B cell (primary cell): ENCODE measurements at regions not wholly inside any gene's neighbourhood (a gene's known extent, or its start where the extent isn't known, plus 50 kb on each side); places are given as distances from the start of the nearest gene placed in this dataset.

Experiments
- ATAC-seq: fragments of 200-7000 bp; cut with Tn5 transposase; one replicate; pipeline ENCODE4 v1.10.0; 2021; ENCODE audit warnings: low read depth, mild to moderate bottlenecking, moderate number of reproducible peaks, moderate library complexity
- CTCF ChIA-PET: fragments of 350-600 bp; sonication (Branson Sonifier 250); formaldehyde crosslinking; loops from one replicate; lab custom pipeline; 2021; ENCODE audit warnings: antibody characterized with exemption, inconsistent platforms; lab: Charles Lee
- POLR2A ChIA-PET: fragments of 350-600 bp; sonication (Branson Sonifier 250); formaldehyde crosslinking; loops from one replicate; lab custom pipeline; 2021; ENCODE audit warnings: antibody characterized with exemption; lab: Charles Lee
- DNase-seq: peaks from one replicate; pipeline ENCODE4 v3.0.0; 2013
- H2AFZ ChIP-seq: 2 replicates; pipeline ENCODE4 v1.6.1; 2012; ENCODE audit warnings: mild to moderate bottlenecking, low read depth, low read length; ENCODE audit not compliant: insufficient read depth, poor library complexity, severe bottlenecking
- H3K27ac ChIP-seq, 2 donors: 1 replicate in 1 of 2; 2 replicates in 1 of 2; pipeline ENCODE4 v1.5.1; 2012 to 2013; ENCODE audit warnings: low read length in 2 of 2, mild to moderate bottlenecking in 2 of 2, moderate library complexity in 1 of 2
- H3K27me3 ChIP-seq, 4 experiments: fragments of 200-600 bp in 1 of 4; sonication (generic) in 1 of 4; replicated peaks in 1 of 4; 1 replicate in 2 of 4; 2 replicates in 2 of 4; pipeline versions ENCODE4 v1.6.1 to v1.7.0; 2013 to 2016; ENCODE audit warnings: low read length in 3 of 4, mild to moderate bottlenecking in 2 of 4, mixed read lengths in 1 of 4, moderate library complexity in 1 of 4; ENCODE audit not compliant: insufficient read depth in 4 of 4, control insufficient read depth in 3 of 4; ENCODE audit errors: control extremely low read depth in 1 of 4
- H3K36me3 ChIP-seq, 2 experiments: replicated peaks in 1 of 2; 1 replicate in 1 of 2; 2 replicates in 1 of 2; pipeline versions ENCODE4 v1.6.1 to v1.7.1; 2013; ENCODE audit warnings: low read length in 1 of 2; ENCODE audit not compliant: insufficient read depth in 2 of 2, control insufficient read depth in 1 of 2; ENCODE audit errors: control extremely low read depth in 1 of 2, extremely low read depth in 1 of 2
- H3K4me1 ChIP-seq, 2 donors: fragments of 200-600 bp in 1 of 2; sonication (generic) in 1 of 2; 1 replicate in 1 of 2; 2 replicates in 1 of 2; pipeline versions ENCODE4 v1.5.1 to v1.6.1; 2013 to 2017; ENCODE audit warnings: low read length in 2 of 2; ENCODE audit not compliant: control insufficient read depth in 2 of 2, insufficient read depth in 2 of 2
- H3K4me2 ChIP-seq: replicated peaks from 2 replicates; pipeline ENCODE3; 2012; ENCODE audit warnings: mild to moderate bottlenecking, low read depth, low read length; ENCODE audit not compliant: poor library complexity, severe bottlenecking
- H3K4me3 ChIP-seq, 5 experiments: fragments of 200-600 bp in 1 of 5; sonication (generic) in 1 of 5; 1 replicate in 3 of 5; 2 replicates in 2 of 5; pipeline versions ENCODE4 v1.5.1 to v1.7.0; 2011 to 2016; ENCODE audit warnings: low read length in 4 of 5, mild to moderate bottlenecking in 4 of 5, low read depth in 2 of 5, control low read depth in 1 of 5, moderate library complexity in 1 of 5; ENCODE audit not compliant: insufficient read depth in 1 of 5; ENCODE audit errors: control extremely low read depth in 1 of 5, extremely low read depth in 1 of 5
- H3K79me2 ChIP-seq: fragments of 200-600 bp; sonication (generic); one replicate; pipeline ENCODE4 v1.6.0; 2016; ENCODE audit warnings: low read length; ENCODE audit not compliant: control insufficient read depth, insufficient read depth
- H3K9ac ChIP-seq: fragments of 200-600 bp; sonication (generic); 2 replicates; pipeline ENCODE4 v1.6.1; 2017; ENCODE audit warnings: mild to moderate bottlenecking, low read length, moderate library complexity
- H3K9me3 ChIP-seq, 3 donors: one replicate each; pipeline versions ENCODE4 v1.6.1 to v1.7.1; 2013; ENCODE audit warnings: low read length in 2 of 3; ENCODE audit not compliant: control insufficient read depth in 2 of 3, insufficient read depth in 1 of 3; ENCODE audit errors: control extremely low read depth in 1 of 3
- H4K20me1 ChIP-seq: 2 replicates; pipeline ENCODE4 v1.6.0; 2012; ENCODE audit warnings: mild to moderate bottlenecking, low read length; ENCODE audit not compliant: insufficient read depth, control insufficient read depth, poor library complexity, severe bottlenecking
- H3K27ac Mint-ChIP-seq: one replicate; pipeline ENCODE4 v1.8.0; 2021; ENCODE audit warnings: mixed read lengths
- H3K27me3 Mint-ChIP-seq: one replicate; pipeline ENCODE4 v1.8.0; 2021; ENCODE audit warnings: mixed read lengths
- H3K4me1 Mint-ChIP-seq: one replicate; pipeline ENCODE4 v1.8.0; 2021; ENCODE audit warnings: mixed read lengths
- H3K4me3 Mint-ChIP-seq: one replicate; pipeline ENCODE4 v1.8.0; 2021; ENCODE audit warnings: mixed read lengths
- H3K9me3 Mint-ChIP-seq: one replicate; pipeline ENCODE4 v1.8.0; 2022; ENCODE audit warnings: mixed read lengths; ENCODE audit not compliant: insufficient read depth
- CTCF ChIP-seq: fragments of 200-600 bp; IDR thresholded peaks from one replicate; pipeline ENCODE4 v1.8.0; 2022; ENCODE audit warnings: antibody characterized with exemption, mild to moderate bottlenecking
- EZH2 ChIP-seq: IDR thresholded peaks from 2 replicates; pipeline ENCODE4 v1.6.1; 2012; ENCODE audit warnings: borderline replicate concordance, low read depth, mild to moderate bottlenecking, moderate library complexity, low read length; ENCODE audit not compliant: insufficient read depth, poor library complexity, severe bottlenecking
- WGBS: methylation state at CpG from one replicate; pipeline ENCODE4 v1.1.5; 2013; ENCODE audit warnings: missing lambda C conversion rate; ENCODE audit not compliant: insufficient coverage; 5-methylcytosine and 5-hydroxymethylcytosine counted together
- intact Hi-C: fragments of 100-400 bp; cut with micrococcal nuclease; formaldehyde crosslinking; loops from one replicate; pipeline ENCODE4 v1.10.0; 2022

GRCh38 chrX:97787311-97787710, 903.6 kb downstream of the RPA4 start:
- Histone ChIP-seq H3K27ac (no peak overlapping the region), H2AFZ (no peak overlapping the region), H3K4me2 (no peak overlapping the region), H3K79me2 (no peaks in the 10 kb centered on the region), H4K20me1 (no peaks in the 10 kb centered on the region), H3K36me3 (no peaks in the 10 kb centered on the region), H3K9me3 (no peaks in the 10 kb centered on the region), H3K9ac (no peak overlapping the region), H3K4me1 (no peaks in the 10 kb centered on the region), H3K27me3 (no peaks in the 10 kb centered on the region), H3K4me3 (no peak overlapping the region)
- WGBS = no CpG with 5 or more reads among the region's 2 CpGs
- ChIA-PET CTCF (no interaction called here), POLR2A (no interaction called here)
- no peak for ATAC-seq
- no peaks in the 10 kb centered on the region for H3K27me3 Mint-ChIP-seq
- H3K9me3 Mint-ChIP-seq = no peaks in the 10 kb centered on the region
- H3K4me3 Mint-ChIP-seq = no peak overlapping the region
- intact Hi-C loops = no loop called here
- TF ChIP-seq CTCF (no peak), EZH2 (no peak)
- DNase-seq = no peak
- no peak overlapping the region for H3K27ac Mint-ChIP-seq
- H3K4me1 Mint-ChIP-seq = no peaks in the 10 kb centered on the region

- no peaks in the 10 kb centered on the region for H3K9me3 ChIP-seq
- no peaks in the 10 kb centered on the region for H3K9me3 Mint-ChIP-seq
- intact Hi-C loops = no loop called here
- H4K20me1 ChIP-seq = no peaks in the 10 kb centered on the region
- ChIA-PET CTCF (no interaction called here), POLR2A (no interaction called here)
- H3K27ac ChIP-seq = no peak overlapping the region
- no peak overlapping the region for H2AFZ ChIP-seq
- H3K4me1 Mint-ChIP-seq = no peaks in the 10 kb centered on the region
- H3K4me3 Mint-ChIP-seq = no peak overlapping the region
- no CpG with 5 or more reads among the region's 2 CpGs for WGBS
- DNase-seq (no peak), ATAC-seq (no peak)
- H3K79me2 ChIP-seq = no peaks in the 10 kb centered on the region
- no peaks in the 10 kb centered on the region for H3K27me3 Mint-ChIP-seq
- TF ChIP-seq CTCF (no peak), EZH2 (no peak)
- H3K36me3 ChIP-seq = no peaks in the 10 kb centered on the region
- H3K27ac Mint-ChIP-seq = no peak overlapping the region
- no peak overlapping the region for H3K9ac ChIP-seq
- no peaks in the 10 kb centered on the region for H3K4me1 ChIP-seq
- no peak overlapping the region for H3K4me3 ChIP-seq
- no peaks in the 10 kb centered on the region for H3K27me3 ChIP-seq
- no peak overlapping the region for H3K4me2 ChIP-seq
Observed at GRCh38 chrX:97787849-97788248, 904.1 kb downstream of the RPA4 start.
